ENCODE measurements at regions not wholly inside any gene's neighbourhood (a gene's known extent, or its start where the extent isn't known, plus 50 kb on each side); places are given as distances from the start of the nearest gene placed in this dataset.
A peak's percentile ranks its signal among the peaks of the same experiment; 100 is the strongest.

GRCh38 chrX:107567370-107567769 lies 60.9 kb upstream of the PRPS1 start:
- Histone ChIP-seq H3K9me2 (replicated peaks; ENCODE audit: low read length) (no peaks in the 10 kb centered on the region), H3K4me1 (ENCODE audit: insufficient read depth, low read length) (peaks cover 13% of the 10 kb centered on the region), H3K79me2 (ENCODE audit: low read length) (no peaks in the 10 kb centered on the region), H4K20me1 (ENCODE audit: low read length) (no peaks in the 10 kb centered on the region), H2AFZ (ENCODE audit: low read length) (no peak overlapping the region), H3K9me3 (ENCODE audit: low read length) (0 out of 2 replicates have a peak, but pooled peaks cover 3% of the 10 kb centered on the region), H3K4me2 (ENCODE audit: low read length) (no peak overlapping the region), H3K36me3 (ENCODE audit: low read depth, low read length) (no peaks in the 10 kb centered on the region), H3F3A (ENCODE audit: low read length, unreplicated experiment) (no peaks in the 10 kb centered on the region), H3K4me3 (ENCODE audit: low read length) (no peak overlapping the region), H3K9ac (ENCODE audit: low read length) (no peak overlapping the region), H3K27me3 (ENCODE audit: low read length) (no peaks in the 10 kb centered on the region), H3K27ac (ENCODE audit: low read length) (no peak overlapping the region)
- TF ChIP-seq CTCF (conservative IDR thresholded peaks at IDR 0.05; ENCODE audit: low read depth, low read length) (no peak), EZH2phosphoT487 (IDR thresholded peaks at IDR 0.05; ENCODE audit: borderline replicate concordance, low read length) (no peak), EZH2 (IDR thresholded peaks at IDR 0.05; ENCODE audit: low read length, unreplicated experiment) (no peak)
- intact Hi-C loops (cut with micrococcal nuclease): no loop called here
- ATAC-seq (no peak), DNase-seq (no peak)
- no TSS peak for BruUV-seq (replicated peaks)
- ChIA-PET POLR2A (ENCODE audit: unreplicated experiment) (no interaction called here), CTCF (no interaction called here)

- Histone ChIP-seq H3K9me2 (replicated peaks; ENCODE audit: low read length) (no peaks in the 10 kb centered on the region), H4K20me1 (ENCODE audit: low read length) (no peaks in the 10 kb centered on the region), H3F3A (ENCODE audit: low read length, unreplicated experiment) (no peaks in the 10 kb centered on the region), H3K4me1 (ENCODE audit: insufficient read depth, low read length) (peaks cover 40% of the 10 kb centered on the region), H3K9ac (ENCODE audit: low read length) (peak overlapping the region; percentile 59; the same call in 1 of the 2 replicates), H3K36me3 (ENCODE audit: low read depth, low read length) (no peaks in the 10 kb centered on the region), H2AFZ (ENCODE audit: low read length) (no peak overlapping the region), H3K27me3 (ENCODE audit: low read length) (no peaks in the 10 kb centered on the region), H3K4me2 (ENCODE audit: low read length) (peak overlapping the region; percentile 61), H3K9me3 (ENCODE audit: low read length) (0 out of 2 replicates have a peak, but pooled peaks cover 3% of the 10 kb centered on the region), H3K27ac (ENCODE audit: low read length) (peak overlapping the region; percentile 95), H3K4me3 (ENCODE audit: low read length) (peak overlapping the region; percentile 28; the same call in 1 of the 2 replicates), H3K79me2 (ENCODE audit: low read length) (no peaks in the 10 kb centered on the region)
- intact Hi-C loops (cut with micrococcal nuclease): loop anchor here (1.0 kb wide), 1 partner anchor 57 kb away; the partner anchor contains the start of gene PRPS1
- POLR2A ChIA-PET (ENCODE audit: unreplicated experiment): interaction anchor here (0.6 to 1.3 kb wide), 3 partner anchors 57 to 460 kb away, joined by 3 to 11 read pairs (median 4); partner anchors contain the start of gene PRPS1
- CTCF ChIA-PET: interaction anchor here (0.7 kb wide), 1 partner anchor 33 kb away, joined by 5 read pairs; no protein-coding TSS in a partner anchor
- ATAC-seq (peak; percentile 86), DNase-seq (peak; percentile 88)
- TF ChIP-seq CTCF (conservative IDR thresholded peaks at IDR 0.05; ENCODE audit: low read depth, low read length) (no peak), EZH2 (IDR thresholded peaks at IDR 0.05; ENCODE audit: low read length, unreplicated experiment) (no peak), EZH2phosphoT487 (IDR thresholded peaks at IDR 0.05; ENCODE audit: borderline replicate concordance, low read length) (no peak)
- no TSS peak for BruUV-seq (replicated peaks)
Measured at GRCh38 chrX:107571296-107571998, 56.9 kb upstream of the PRPS1 start.

- H3K9me3 ChIP-seq (ENCODE audit: low read length): 0 out of 2 replicates have a peak, but pooled peaks cover 3% of the 10 kb centered on the region
- ATAC-seq (no peak), DNase-seq (no peak)
- H3K4me3 ChIP-seq (ENCODE audit: low read length): no peak overlapping the region
- H3F3A ChIP-seq (ENCODE audit: low read length, unreplicated experiment): no peaks in the 10 kb centered on the region
- no peaks in the 10 kb centered on the region for H3K9me2 ChIP-seq (replicated peaks; ENCODE audit: low read length)
- ChIA-PET POLR2A (ENCODE audit: unreplicated experiment) (no interaction called here), CTCF (no interaction called here)
- H3K79me2 ChIP-seq (ENCODE audit: low read length): no peaks in the 10 kb centered on the region
- TF ChIP-seq CTCF (conservative IDR thresholded peaks at IDR 0.05; ENCODE audit: low read depth, low read length): no peak
- no peak for TF ChIP-seq EZH2 (IDR thresholded peaks at IDR 0.05; ENCODE audit: low read length, unreplicated experiment)
- TF ChIP-seq EZH2phosphoT487 (IDR thresholded peaks at IDR 0.05; ENCODE audit: borderline replicate concordance, low read length): no peak
- H4K20me1 ChIP-seq (ENCODE audit: low read length): no peaks in the 10 kb centered on the region
- H3K9ac ChIP-seq (ENCODE audit: low read length): no peak overlapping the region
- peaks cover 40% of the 10 kb centered on the region for H3K4me1 ChIP-seq (ENCODE audit: insufficient read depth, low read length)
- no peaks in the 10 kb centered on the region for H3K27me3 ChIP-seq (ENCODE audit: low read length)
- no peak overlapping the region for H3K4me2 ChIP-seq (ENCODE audit: low read length)
- no TSS peak for BruUV-seq (replicated peaks)
- no peaks in the 10 kb centered on the region for H3K36me3 ChIP-seq (ENCODE audit: low read depth, low read length)
- intact Hi-C loops (cut with micrococcal nuclease): no loop called here
- H2AFZ ChIP-seq (ENCODE audit: low read length): no peak overlapping the region
- peak overlapping the region; percentile 98 for H3K27ac ChIP-seq (ENCODE audit: low read length)
Measured at GRCh38 chrX:107573016-107573415, 55.3 kb upstream of the PRPS1 start.
